HepG2 (cell line): ENCODE measurements at regions not wholly inside any gene's neighbourhood (a gene's known extent, or its start where the extent isn't known, plus 50 kb on each side); places are given as distances from the start of the nearest gene placed in this dataset.

Experiments
- ATAC-seq: fragments of 200-7000 bp; cut with Tn5 transposase; 3 replicates; pipeline ENCODE4 v1.9.1; 2020; ENCODE audit warnings: mild to moderate bottlenecking, moderate library complexity
- BruUV-seq: library from RNA; stranded (reverse); fragments of 400-500 nt; replicated peaks from 2 replicates; lab custom pipeline; 2021; lab: Mats Ljungman, UMichigan
- CTCF ChIA-PET: fragments of 300-600 bp; formaldehyde crosslinking; extraction: SDS; loops from one replicate; lab custom pipeline; 2021; ENCODE audit warnings: low total read pairs, inconsistent platforms, low intra/inter-chr PET ratio; lab: Yijun Ruan, JAX
- POLR2A ChIA-PET: fragments of 350-600 bp; sonication (Branson Sonifier 250); formaldehyde crosslinking; loops from one replicate; lab custom pipeline; 2020; ENCODE audit warnings: antibody characterized with exemption, inconsistent platforms; lab: Yijun Ruan, JAX
- DNase-seq: peaks from one replicate; pipeline ENCODE4 v3.0.0-alpha.2; 2015; ENCODE audit warnings: low spot score
- FAIRE-seq: peaks from 3 replicates; lab custom pipeline; 2011; peaks lifted over from hg19 to GRCh38; lab: Jason Lieb, UNC
- H2AFZ ChIP-seq: one replicate; pipeline ENCODE4 v1.6.1; 2011; ENCODE audit warnings: low read length, inconsistent platforms
- H3K27ac ChIP-seq: fragments of 300-600 bp; 3 replicates; pipeline ENCODE4 v1.8.0; 2011; ENCODE audit warnings: mixed run types, mild to moderate bottlenecking, mixed read lengths, low read length, inconsistent platforms; ENCODE audit not compliant: insufficient read depth; ENCODE audit errors: extremely low read length
- H3K27me3 ChIP-seq, 2 experiments: fragments of 200-600 bp in 1 of 2; 2 replicates in 1 of 2; 3 replicates in 1 of 2; pipeline versions ENCODE4 v1.6.0 to v1.8.0; 2011; ENCODE audit warnings: low read length in 2 of 2, mild to moderate bottlenecking in 2 of 2, moderate library complexity in 2 of 2, inconsistent platforms in 1 of 2; ENCODE audit not compliant: insufficient read depth in 2 of 2, control insufficient read depth in 1 of 2
- H3K36me3 ChIP-seq, 2 experiments: fragments of 200-600 bp in 1 of 2; replicated peaks in 1 of 2; 2 replicates in 1 of 2; 3 replicates in 1 of 2; pipeline versions ENCODE4 v1.5.1 to v1.8.0; 2011; ENCODE audit warnings: low read length in 2 of 2, inconsistent platforms in 1 of 2; ENCODE audit not compliant: insufficient read depth in 2 of 2, control insufficient read depth in 1 of 2
- H3K4me1 ChIP-seq: 2 replicates; pipeline ENCODE4 v1.5.1; 2012; ENCODE audit warnings: low read length, inconsistent platforms; ENCODE audit not compliant: insufficient read depth
- H3K4me2 ChIP-seq: 2 replicates; pipeline ENCODE4 v1.6.0; 2011; ENCODE audit warnings: low read depth, low read length, inconsistent platforms
- H3K4me3 ChIP-seq, 3 experiments: fragments of 200-600 bp in 1 of 3; sonication (generic), shearing (Covaris generic) in 1 of 3; replicated peaks in 1 of 3; 2 replicates each; pipeline ENCODE4 v1.5.1; 2011 to 2016; ENCODE audit warnings: low read length in 3 of 3, inconsistent platforms in 2 of 3, low read depth in 2 of 3, mild to moderate bottlenecking in 2 of 3, control low read depth in 1 of 3, mixed read lengths in 1 of 3; ENCODE audit not compliant: insufficient read depth in 1 of 3
- H3K79me2 ChIP-seq: one replicate; pipeline ENCODE4 v1.6.1; 2011; ENCODE audit warnings: low read length, inconsistent platforms; ENCODE audit not compliant: insufficient read depth
- H3K9ac ChIP-seq: 2 replicates; pipeline ENCODE4 v1.6.0; 2011; ENCODE audit warnings: mild to moderate bottlenecking, low read depth, low read length, inconsistent platforms; ENCODE audit not compliant: insufficient read depth
- H3K9me3 ChIP-seq: 2 replicates; pipeline ENCODE4 v1.5.1; 2012; ENCODE audit warnings: mild to moderate bottlenecking, low read length
- H4K20me1 ChIP-seq: 2 replicates; pipeline ENCODE4 v1.6.0; 2011; ENCODE audit warnings: inconsistent platforms, mild to moderate bottlenecking, low read length, moderate library complexity; ENCODE audit not compliant: insufficient read depth
- BRD4 ChIP-seq: sonication (generic); formaldehyde crosslinking; IDR thresholded peaks from 2 replicates; pipeline ENCODE4 v1.4.0; 2020; ENCODE audit warnings: missing genetic modification reagents
- DDIT3 ChIP-seq: sonication (generic); formaldehyde crosslinking; IDR thresholded peaks from 2 replicates; pipeline ENCODE4 v1.4.0; 2020; ENCODE audit warnings: mild to moderate bottlenecking, missing genetic modification reagents
- DMAP1 ChIP-seq: IDR thresholded peaks from 2 replicates; pipeline ENCODE4 v1.6.1; 2016
- EEA1 ChIP-seq: sonication (generic); formaldehyde crosslinking; IDR thresholded peaks from 2 replicates; pipeline ENCODE4 v1.5.1; 2020; ENCODE audit warnings: mild to moderate bottlenecking, missing genetic modification reagents, borderline replicate concordance
- GPBP1L1 ChIP-seq: sonication (generic); formaldehyde crosslinking; IDR thresholded peaks from 2 replicates; pipeline ENCODE4 v1.5.0; 2020; ENCODE audit warnings: mild to moderate bottlenecking, missing genetic modification reagents
- GPN1 ChIP-seq: sonication (generic); formaldehyde crosslinking; IDR thresholded peaks from 2 replicates; pipeline ENCODE4 v1.5.1; 2020; ENCODE audit warnings: missing genetic modification reagents, borderline replicate concordance
- HMG20A ChIP-seq: IDR thresholded peaks from 2 replicates; pipeline ENCODE4 v1.6.1; 2016; ENCODE audit warnings: borderline replicate concordance
- POLR2AphosphoS2 ChIP-seq: IDR thresholded peaks from 2 replicates; pipeline ENCODE4 v1.6.1; 2011; ENCODE audit warnings: low read depth, low read length, improper control_type of control experiment
- PPARG ChIP-seq: conservative IDR thresholded peaks from 2 replicates; pipeline ENCODE4 v1.6.1; 2016; ENCODE audit warnings: missing biosample characterization, missing genetic modification reagents
- PRDM4 ChIP-seq: sonication (generic); formaldehyde crosslinking; IDR thresholded peaks from 2 replicates; pipeline ENCODE4 v1.9.0; 2021; ENCODE audit warnings: missing genetic modification reagents, borderline replicate concordance
- TAF15 ChIP-seq: fragments of 200-400 bp; formaldehyde crosslinking; IDR thresholded peaks from one replicate; pipeline ENCODE4 v1.6.1; 2018; ENCODE audit warnings: mild to moderate bottlenecking, low read depth, low read length; ENCODE audit not compliant: poor library complexity, severe bottlenecking
- TBX2 ChIP-seq: sonication (generic); formaldehyde crosslinking; IDR thresholded peaks from 2 replicates; pipeline ENCODE4 v1.5.0; 2020; ENCODE audit warnings: missing genetic modification reagents, mild to moderate bottlenecking, borderline replicate concordance
- ZMYM2 ChIP-seq: sonication (generic); formaldehyde crosslinking; IDR thresholded peaks from 2 replicates; pipeline ENCODE4 v1.8.0; 2022; ENCODE audit warnings: mild to moderate bottlenecking, missing genetic modification reagents
- ZMYM4 ChIP-seq: sonication (generic); formaldehyde crosslinking; IDR thresholded peaks from 2 replicates; pipeline ENCODE4 v1.8.1; 2023; ENCODE audit warnings: mild to moderate bottlenecking, missing genetic modification reagents
- ZNF232 ChIP-seq: sonication (generic); formaldehyde crosslinking; IDR thresholded peaks from 2 replicates; pipeline ENCODE4 v1.4.0; 2020; ENCODE audit warnings: missing genetic modification reagents, borderline replicate concordance
- ZNF781 ChIP-seq: sonication (generic); formaldehyde crosslinking; IDR thresholded peaks from 2 replicates; pipeline ENCODE4 v1.5.1; 2020; ENCODE audit warnings: borderline replicate concordance, mild to moderate bottlenecking, missing genetic modification reagents; ENCODE audit errors: not compliant biosample characterization
- ZNF83 ChIP-seq: sonication (generic); formaldehyde crosslinking; IDR thresholded peaks from 2 replicates; pipeline ENCODE4 v1.4.0; 2020; ENCODE audit warnings: missing genetic modification reagents, mild to moderate bottlenecking, borderline replicate concordance
- WGBS: methylation state at CpG from one replicate; pipeline ENCODE4 v1.1.6; 2017; ENCODE audit warnings: low lambda C conversion rate; 5-methylcytosine and 5-hydroxymethylcytosine counted together
- in situ Hi-C: cut with HindIII; loops from 2 replicates; pipeline ENCODE4 v1.10.0; 2017; ENCODE audit warnings: low pct_unique_long_range_greater_than_20kb; ENCODE audit not compliant: extremely low pct_ligation_motif_present
- intact Hi-C: fragments of 100-400 bp; cut with micrococcal nuclease; formaldehyde crosslinking; loops from one replicate; pipeline ENCODE4 v1.10.0; 2022; ENCODE audit not compliant: unreplicated experiment

- no peak overlapping the region for H3K27ac ChIP-seq
- intact Hi-C loops, result no loop called here
- FAIRE-seq, result no peak
- no peak overlapping the region for H2AFZ ChIP-seq
- in situ Hi-C loops, result no loop called here
- no peak for ATAC-seq
- POLR2A ChIA-PET, result no interaction called here
- H3K27me3 ChIP-seq, result peaks cover 0 to 22% of the 10 kb centered on the region in 2 experiments; a peak in 2 of 5 replicates
- DNase-seq, result no peak
- no peaks in the 10 kb centered on the region for H4K20me1 ChIP-seq
- TF ChIP-seq ZNF232 (CRISPR knock-in tag) (no peak), EEA1 (CRISPR knock-in tag) (no peak), PPARG (no peak), GPN1 (CRISPR knock-in tag) (no peak), PRDM4 (CRISPR knock-in tag) (no peak), TBX2 (no peak), ZMYM2 (CRISPR knock-in tag) (no peak), HMG20A (CRISPR knock-in tag) (no peak), BRD4 (no peak), TAF15 (no peak), ZNF83 (no peak), POLR2AphosphoS2 (no peak), ZMYM4 (no peak), DMAP1 (CRISPR knock-in tag) (no peak), ZNF781 (CRISPR knock-in tag) (no peak), GPBP1L1 (CRISPR knock-in tag) (no peak), DDIT3 (CRISPR knock-in tag) (no peak)
- no peak overlapping the region for H3K4me2 ChIP-seq
- H3K9ac ChIP-seq, result no peak overlapping the region
- no peaks in the 10 kb centered on the region for H3K9me3 ChIP-seq
- WGBS, result 4% methylated on average over 2 of the region's 2 CpGs
- H3K79me2 ChIP-seq, result no peaks in the 10 kb centered on the region
- H3K36me3 ChIP-seq, result no peaks in the 10 kb centered on the region
- no peak overlapping the region for H3K4me3 ChIP-seq
- no peaks in the 10 kb centered on the region for H3K4me1 ChIP-seq
- CTCF ChIA-PET, result no interaction called here
- BruUV-seq, result no TSS peak
These were observed 73.5 kb upstream of the SRD5A2 start for GRCh38 chr2:31654241-31654640.
